Colonic mucosa (tissue), 4 donors: ENCODE measurements at regions not wholly inside any gene's neighbourhood (a gene's known extent, or its start where the extent isn't known, plus 50 kb on each side); places are given as distances from the start of the nearest gene placed in this dataset.

Source experiments
- DNase-seq: peaks from one replicate; pipeline ENCODE4 v3.0.0-alpha.2; 2020
- H3K27ac ChIP-seq: fragments of 200-600 bp; one replicate; pipeline ENCODE4 v1.8.0; 2021
- H3K27me3 ChIP-seq: fragments of 200-600 bp; one replicate; pipeline ENCODE4 v1.8.0; 2021
- H3K36me3 ChIP-seq: fragments of 200-600 bp; one replicate; pipeline ENCODE4 v1.8.0; 2021
- H3K4me1 ChIP-seq: fragments of 200-600 bp; one replicate; pipeline ENCODE4 v1.8.0; 2021; ENCODE audit warnings: mild to moderate bottlenecking
- H3K4me3 ChIP-seq: fragments of 200-600 bp; one replicate; pipeline ENCODE4 v1.8.0; 2021
- H3K9ac ChIP-seq, 2 donors: one replicate each; pipeline ENCODE4 v1.7.0; 2013; ENCODE audit warnings: control low read depth in 2 of 2, low read depth in 2 of 2, low read length in 2 of 2
- H3K9me3 ChIP-seq: fragments of 200-600 bp; one replicate; pipeline ENCODE4 v1.8.0; 2021
- intact Hi-C: fragments of 100-400 bp; cut with DNase I; formaldehyde crosslinking; loops from one replicate; pipeline ENCODE4 v1.14.1; 2022
- TF ChIP-seq, protein P1 (sequence below): fragments of 200-600 bp; IDR thresholded peaks from one replicate; pipeline ENCODE4 v1.8.0; 2022; ENCODE audit warnings: antibody characterized with exemption, mild to moderate bottlenecking
- donor health status: healthy.
- donor health status: DM: no; HTN: no; CAD: no.
- donor health status: DM: no; HTN: no; CAD: no.

DNA sequence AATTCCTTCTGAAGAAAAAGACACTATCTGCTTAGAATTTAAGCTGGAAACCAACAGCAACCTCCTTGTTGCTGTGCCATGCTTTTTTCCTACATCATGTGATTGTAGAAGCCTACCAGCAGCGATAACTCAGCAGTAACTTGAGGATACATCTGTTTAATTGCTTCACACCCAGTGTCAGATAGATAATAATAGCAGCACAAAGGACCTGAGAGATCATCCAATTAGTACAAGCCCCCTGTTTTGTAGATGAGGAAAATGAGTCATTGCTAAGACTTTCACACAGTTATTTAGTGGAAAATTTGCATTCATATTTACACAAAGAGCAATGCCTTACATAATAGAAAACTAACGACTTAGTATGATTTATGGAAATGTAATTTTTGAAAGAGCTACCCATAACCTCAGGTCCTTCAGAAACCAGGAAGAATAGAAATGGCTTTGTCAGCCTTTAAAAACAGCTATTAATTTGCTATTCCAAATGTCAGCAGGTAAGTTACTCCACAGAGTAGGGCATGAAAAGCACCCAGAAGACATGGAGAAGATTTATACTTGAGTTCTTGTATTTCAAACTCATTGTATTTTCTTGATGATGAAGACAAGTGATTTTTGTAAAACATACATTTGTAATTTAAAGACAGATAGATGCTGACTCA lies 93.7 kb upstream of the SGCG start:
- intact Hi-C loops = no loop called here

GRCh38 chr13:23087880-23088279 lies 92.9 kb upstream of the SGCG start:
- no peaks in the 10 kb centered on the region for H3K9me3 ChIP-seq
- H3K27ac ChIP-seq = no peak overlapping the region
- TF ChIP-seq, protein P1, sequence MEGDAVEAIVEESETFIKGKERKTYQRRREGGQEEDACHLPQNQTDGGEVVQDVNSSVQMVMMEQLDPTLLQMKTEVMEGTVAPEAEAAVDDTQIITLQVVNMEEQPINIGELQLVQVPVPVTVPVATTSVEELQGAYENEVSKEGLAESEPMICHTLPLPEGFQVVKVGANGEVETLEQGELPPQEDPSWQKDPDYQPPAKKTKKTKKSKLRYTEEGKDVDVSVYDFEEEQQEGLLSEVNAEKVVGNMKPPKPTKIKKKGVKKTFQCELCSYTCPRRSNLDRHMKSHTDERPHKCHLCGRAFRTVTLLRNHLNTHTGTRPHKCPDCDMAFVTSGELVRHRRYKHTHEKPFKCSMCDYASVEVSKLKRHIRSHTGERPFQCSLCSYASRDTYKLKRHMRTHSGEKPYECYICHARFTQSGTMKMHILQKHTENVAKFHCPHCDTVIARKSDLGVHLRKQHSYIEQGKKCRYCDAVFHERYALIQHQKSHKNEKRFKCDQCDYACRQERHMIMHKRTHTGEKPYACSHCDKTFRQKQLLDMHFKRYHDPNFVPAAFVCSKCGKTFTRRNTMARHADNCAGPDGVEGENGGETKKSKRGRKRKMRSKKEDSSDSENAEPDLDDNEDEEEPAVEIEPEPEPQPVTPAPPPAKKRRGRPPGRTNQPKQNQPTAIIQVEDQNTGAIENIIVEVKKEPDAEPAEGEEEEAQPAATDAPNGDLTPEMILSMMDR = no peak
- intact Hi-C loops = no loop called here
- H3K4me3 ChIP-seq = no peak overlapping the region
- peak; percentile 31 for DNase-seq
- H3K27me3 ChIP-seq = no peaks in the 10 kb centered on the region
- no peaks in the 10 kb centered on the region for H3K36me3 ChIP-seq
- H3K4me1 ChIP-seq = no peaks in the 10 kb centered on the region
- no peak overlapping the region for H3K9ac ChIP-seq

More for the DNA sequence above, 93.7 kb upstream of the SGCG start:
- TF ChIP-seq, protein P1 = no peak
- Histone ChIP-seq H3K4me1 (no peaks in the 10 kb centered on the region), H3K9ac (no peak overlapping the region), H3K27me3 (no peaks in the 10 kb centered on the region), H3K27ac (no peak overlapping the region), H3K4me3 (no peak overlapping the region), H3K9me3 (no peaks in the 10 kb centered on the region), H3K36me3 (no peaks in the 10 kb centered on the region)
- DNase-seq = no peak

- TF ChIP-seq, protein P1 = no peak
- H3K4me1 ChIP-seq = no peaks in the 10 kb centered on the region
- H3K27ac ChIP-seq = no peak overlapping the region
- no peak for DNase-seq
- H3K9me3 ChIP-seq = no peaks in the 10 kb centered on the region
- no peak overlapping the region for H3K4me3 ChIP-seq
- no peak overlapping the region for H3K9ac ChIP-seq
- intact Hi-C loops = no loop called here
- H3K27me3 ChIP-seq = no peaks in the 10 kb centered on the region
- H3K36me3 ChIP-seq = no peaks in the 10 kb centered on the region
These were observed 82.4 kb upstream of the SGCG start for GRCh38 chr13:23098161-23098907.

DNA sequence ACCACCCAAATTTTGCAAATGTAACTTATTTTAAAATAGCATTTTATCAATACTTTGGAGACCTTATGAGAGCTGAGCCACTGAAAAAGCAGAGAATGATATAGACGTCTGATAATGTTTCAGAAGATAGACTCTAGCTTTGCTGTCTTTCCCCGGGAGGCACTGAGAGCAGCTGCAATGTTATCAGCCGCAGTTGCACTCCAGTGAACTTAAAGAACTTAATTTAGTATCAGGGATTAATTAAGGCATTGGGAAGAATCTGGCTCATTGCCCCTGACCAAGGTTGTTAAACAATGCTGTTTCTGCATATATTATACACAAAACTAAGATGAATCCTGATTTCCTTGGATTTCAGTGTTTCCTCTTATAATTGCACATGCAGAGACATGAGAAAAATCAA lies 75.7 kb upstream of the SGCG start:
- Histone ChIP-seq H3K27me3 (no peaks in the 10 kb centered on the region), H3K4me3 (no peak overlapping the region), H3K9me3 (no peaks in the 10 kb centered on the region), H3K27ac (no peak overlapping the region), H3K4me1 (no peaks in the 10 kb centered on the region), H3K9ac (no peak overlapping the region), H3K36me3 (no peaks in the 10 kb centered on the region)
- intact Hi-C loops = no loop called here
- DNase-seq = no peak
- TF ChIP-seq, protein P1 = no peak

GRCh38 chr13:23107665-23108064 lies 73.1 kb upstream of the SGCG start:
- Histone ChIP-seq H3K9ac (no peak overlapping the region), H3K4me3 (no peak overlapping the region), H3K4me1 (no peaks in the 10 kb centered on the region), H3K27ac (no peak overlapping the region), H3K27me3 (no peaks in the 10 kb centered on the region), H3K36me3 (no peaks in the 10 kb centered on the region), H3K9me3 (no peaks in the 10 kb centered on the region)
- TF ChIP-seq, protein P1 = no peak
- intact Hi-C loops = no loop called here
- DNase-seq = no peak
